ENCODE measurements at regions not wholly inside any gene's neighbourhood (a gene's known extent, or its start where the extent isn't known, plus 50 kb on each side); places are given as distances from the start of the nearest gene placed in this dataset.

DNA sequence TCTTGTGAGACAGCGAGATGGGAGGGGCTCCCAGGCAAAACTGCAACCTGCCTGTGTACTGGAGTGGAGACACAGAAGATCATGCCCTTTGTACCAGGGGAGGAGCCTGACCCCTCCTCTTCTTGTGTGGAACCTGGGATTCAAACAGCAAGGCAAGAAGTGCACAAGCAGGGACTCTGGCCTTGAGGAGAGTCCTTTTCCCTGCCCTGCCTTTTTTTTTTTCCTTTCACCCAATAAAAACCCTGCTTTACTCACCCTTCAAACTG lies 251.8 kb upstream of the OPRM1 start:
- DNase-seq, result no peak
- Histone ChIP-seq H3K4me1 (ENCODE audit: control insufficient read depth, insufficient read depth, low read length) (no peaks in the 10 kb centered on the region), H3K27ac (ENCODE audit: low read depth, low read length) (no peak overlapping the region), H3K36me3 (ENCODE audit: control insufficient read depth, insufficient read depth, low read length) (no peaks in the 10 kb centered on the region), H3K27me3 (ENCODE audit: control insufficient read depth, insufficient read depth, low read length, poor library complexity, severe bottlenecking) (no peaks in the 10 kb centered on the region), H3K4me3 (ENCODE audit: low read length) (no peak overlapping the region), H3K9ac (ENCODE audit: extremely low read depth, low read length, poor library complexity, severe bottlenecking) (no peak overlapping the region), H3K9me3 (ENCODE audit: control insufficient read depth, low read length) (no peaks in the 10 kb centered on the region)
- no peak for TF ChIP-seq CTCF (conservative IDR thresholded peaks at IDR 0.05)
- no peaks in the 10 kb centered on the region for H3K9me3 Mint-ChIP-seq
- no peaks in the 10 kb centered on the region for H3K27me3 Mint-ChIP-seq (ENCODE audit: insufficient read depth)
- H3K4me3 Mint-ChIP-seq, result no peak overlapping the region
- no peaks in the 10 kb centered on the region for H3K36me3 Mint-ChIP-seq (ENCODE audit: low read depth)
- WGBS, 2 experiments (ENCODE audit: insufficient coverage in 1 of 2, insufficient read length in 1 of 2), result 65% methylated on average over 1 of the region's 1 CpG; no CpG with 5 or more reads in 1 of the 2 experiments
- H3K4me1 Mint-ChIP-seq, result no peaks in the 10 kb centered on the region
- H3K27ac Mint-ChIP-seq, result no peak overlapping the region

DNA sequence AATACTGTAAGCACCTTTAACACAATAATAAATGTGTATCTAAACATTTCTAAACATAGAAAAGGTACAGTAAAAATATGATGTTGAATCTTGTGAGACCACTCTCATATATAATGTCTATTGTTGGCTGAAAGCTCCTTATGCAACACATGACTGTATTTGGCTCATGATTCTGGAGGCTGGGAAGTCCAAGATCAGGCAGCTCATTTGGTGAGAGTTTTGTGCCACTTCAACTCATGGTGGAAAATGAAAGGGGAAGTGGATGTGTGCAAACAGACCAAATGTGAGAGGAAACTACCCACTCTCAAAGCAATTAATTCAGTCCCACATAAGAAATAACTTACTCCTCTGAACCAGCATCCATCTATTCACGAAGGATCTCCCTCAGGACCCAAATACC lies 257.7 kb upstream of the OPRM1 start:
- no peaks in the 10 kb centered on the region for H3K36me3 Mint-ChIP-seq (ENCODE audit: low read depth)
- DNase-seq, result no peak

DNA sequence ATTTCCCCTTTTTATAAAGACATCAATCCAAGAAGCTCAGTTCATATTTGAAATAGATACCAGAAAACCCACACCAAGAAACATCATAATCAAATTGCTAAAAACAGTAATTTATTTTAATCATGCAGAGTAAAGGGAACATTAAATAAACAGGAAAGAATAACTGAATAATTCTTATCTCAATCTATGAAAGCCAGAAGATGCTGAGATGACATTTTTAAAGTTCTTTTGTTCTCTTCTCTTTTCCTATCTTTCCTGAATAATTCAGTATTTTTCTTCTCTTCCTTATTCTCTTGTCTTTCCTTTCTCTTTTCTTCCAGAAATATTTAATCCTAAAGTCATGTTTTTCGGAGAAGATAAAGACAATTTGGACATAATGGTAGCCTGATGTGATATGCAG lies 259.0 kb upstream of the OPRM1 start:
- H3K4me3 ChIP-seq (ENCODE audit: low read length), result no peak overlapping the region
- no peak for DNase-seq
- Mint-ChIP-seq H3K36me3 (ENCODE audit: low read depth) (no peaks in the 10 kb centered on the region), H3K27ac (no peak overlapping the region), H3K4me3 (no peak overlapping the region), H3K9me3 (peaks cover 4% of the 10 kb centered on the region), H3K27me3 (ENCODE audit: insufficient read depth) (no peaks in the 10 kb centered on the region), H3K4me1 (no peaks in the 10 kb centered on the region)
- no peak overlapping the region for H3K27ac ChIP-seq (ENCODE audit: low read depth, low read length)
- no peaks in the 10 kb centered on the region for H3K36me3 ChIP-seq (ENCODE audit: control insufficient read depth, insufficient read depth, low read length)
- no peaks in the 10 kb centered on the region for H3K4me1 ChIP-seq (ENCODE audit: control insufficient read depth, insufficient read depth, low read length)
- no peak overlapping the region for H3K9ac ChIP-seq (ENCODE audit: extremely low read depth, low read length, poor library complexity, severe bottlenecking)
- WGBS, 2 experiments (ENCODE audit: insufficient coverage in 1 of 2, insufficient read length in 1 of 2), result 80 to 83% methylated on average over 1 of the region's 1 CpG
- peaks cover 9% of the 10 kb centered on the region for H3K9me3 ChIP-seq (ENCODE audit: control insufficient read depth, low read length)
- H3K27me3 ChIP-seq (ENCODE audit: control insufficient read depth, insufficient read depth, low read length, poor library complexity, severe bottlenecking), result no peaks in the 10 kb centered on the region
- TF ChIP-seq CTCF (conservative IDR thresholded peaks at IDR 0.05), result no peak

More for the DNA sequence above, 257.7 kb upstream of the OPRM1 start:
- no peak overlapping the region for H3K27ac ChIP-seq (ENCODE audit: low read depth, low read length)
- no peaks in the 10 kb centered on the region for H3K4me1 Mint-ChIP-seq
- no peak overlapping the region for H3K4me3 ChIP-seq (ENCODE audit: low read length)
- H3K4me3 Mint-ChIP-seq, result no peak overlapping the region
- no peaks in the 10 kb centered on the region for H3K36me3 ChIP-seq (ENCODE audit: control insufficient read depth, insufficient read depth, low read length)
- peaks cover 4% of the 10 kb centered on the region for H3K9me3 Mint-ChIP-seq
- no peaks in the 10 kb centered on the region for H3K4me1 ChIP-seq (ENCODE audit: control insufficient read depth, insufficient read depth, low read length)
- no peak for TF ChIP-seq CTCF (conservative IDR thresholded peaks at IDR 0.05)
- no peaks in the 10 kb centered on the region for H3K27me3 ChIP-seq (ENCODE audit: control insufficient read depth, insufficient read depth, low read length, poor library complexity, severe bottlenecking)
- peaks cover 9% of the 10 kb centered on the region for H3K9me3 ChIP-seq (ENCODE audit: control insufficient read depth, low read length)
- H3K27ac Mint-ChIP-seq, result no peak overlapping the region
- no peak overlapping the region for H3K9ac ChIP-seq (ENCODE audit: extremely low read depth, low read length, poor library complexity, severe bottlenecking)
- 88% methylated on average over 1 of the region's 1 CpG; no CpG with 5 or more reads in 1 of the 2 experiments for WGBS, 2 experiments (ENCODE audit: insufficient coverage in 1 of 2, insufficient read length in 1 of 2)
- H3K27me3 Mint-ChIP-seq (ENCODE audit: insufficient read depth), result no peaks in the 10 kb centered on the region

Data from endodermal cell (in vitro differentiated cells).